ENCODE measurements at regions not wholly inside any gene's neighbourhood (a gene's known extent, or its start where the extent isn't known, plus 50 kb on each side); places are given as distances from the start of the nearest gene placed in this dataset.

DNA sequence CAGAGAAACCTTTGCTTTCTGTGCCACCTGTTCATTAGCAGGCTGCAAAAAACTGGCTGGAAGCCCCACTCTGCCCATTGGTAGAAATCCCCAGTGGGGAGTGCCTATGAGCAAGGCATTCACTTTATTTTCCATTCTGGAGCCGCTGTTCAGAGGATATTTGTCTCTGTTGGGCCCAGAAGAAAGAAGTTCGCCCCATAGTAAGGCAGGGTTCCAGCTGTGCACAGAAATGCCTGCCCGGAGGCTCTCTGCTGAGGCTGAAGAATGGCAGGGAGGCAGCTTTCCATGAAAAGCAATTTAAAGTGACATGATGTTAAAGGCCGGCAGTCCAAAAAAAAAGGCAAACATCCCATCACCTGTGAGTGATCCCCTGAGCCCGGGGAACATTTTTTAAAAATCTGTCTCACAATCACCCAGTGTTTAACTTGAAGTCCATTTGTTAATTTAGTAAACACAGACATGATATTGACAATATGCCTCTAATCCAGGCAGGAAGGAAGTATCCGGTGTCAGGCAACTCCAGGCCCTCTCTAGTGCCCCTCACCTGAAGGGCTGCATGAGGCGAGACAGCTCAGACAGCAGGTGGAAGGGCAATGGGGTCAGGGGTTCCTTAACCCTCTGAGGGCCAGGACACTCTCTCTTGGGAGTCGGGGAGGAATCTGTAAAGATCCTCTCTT is 265.1 kb upstream of the SIX2 start:
- peak; percentile 80 for ATAC-seq
- no peaks in the 10 kb centered on the region for H3K9me3 ChIP-seq
- peak; percentile 88 to 96 (median 92) for DNase-seq
- peak in 1 of 3 donors; percentile 31 for TF ChIP-seq POLR2A (IDR thresholded peaks at IDR 0.05)
- TF ChIP-seq, protein P1, sequence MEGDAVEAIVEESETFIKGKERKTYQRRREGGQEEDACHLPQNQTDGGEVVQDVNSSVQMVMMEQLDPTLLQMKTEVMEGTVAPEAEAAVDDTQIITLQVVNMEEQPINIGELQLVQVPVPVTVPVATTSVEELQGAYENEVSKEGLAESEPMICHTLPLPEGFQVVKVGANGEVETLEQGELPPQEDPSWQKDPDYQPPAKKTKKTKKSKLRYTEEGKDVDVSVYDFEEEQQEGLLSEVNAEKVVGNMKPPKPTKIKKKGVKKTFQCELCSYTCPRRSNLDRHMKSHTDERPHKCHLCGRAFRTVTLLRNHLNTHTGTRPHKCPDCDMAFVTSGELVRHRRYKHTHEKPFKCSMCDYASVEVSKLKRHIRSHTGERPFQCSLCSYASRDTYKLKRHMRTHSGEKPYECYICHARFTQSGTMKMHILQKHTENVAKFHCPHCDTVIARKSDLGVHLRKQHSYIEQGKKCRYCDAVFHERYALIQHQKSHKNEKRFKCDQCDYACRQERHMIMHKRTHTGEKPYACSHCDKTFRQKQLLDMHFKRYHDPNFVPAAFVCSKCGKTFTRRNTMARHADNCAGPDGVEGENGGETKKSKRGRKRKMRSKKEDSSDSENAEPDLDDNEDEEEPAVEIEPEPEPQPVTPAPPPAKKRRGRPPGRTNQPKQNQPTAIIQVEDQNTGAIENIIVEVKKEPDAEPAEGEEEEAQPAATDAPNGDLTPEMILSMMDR (IDR thresholded peaks at IDR 0.05), result no peak
- no peaks in the 10 kb centered on the region for H3K36me3 ChIP-seq (replicated peaks in 1 of 2; ENCODE audit: insufficient read depth in 1 of 2, low read depth in 2 of 2)
- intact Hi-C loops (cut with DNase I), result no loop called here
- H3K4me3 ChIP-seq, result no peak overlapping the region
- no peaks in the 10 kb centered on the region for H3K27me3 ChIP-seq
- 25 to 27% methylated on average over 8 of the region's 8 CpGs for WGBS, 2 donors
- H3K4me1 ChIP-seq, result peaks cover 72% of the 10 kb centered on the region
- peak overlapping the region; percentile 64 to 81 (median 74) for H3K27ac ChIP-seq

DNA sequence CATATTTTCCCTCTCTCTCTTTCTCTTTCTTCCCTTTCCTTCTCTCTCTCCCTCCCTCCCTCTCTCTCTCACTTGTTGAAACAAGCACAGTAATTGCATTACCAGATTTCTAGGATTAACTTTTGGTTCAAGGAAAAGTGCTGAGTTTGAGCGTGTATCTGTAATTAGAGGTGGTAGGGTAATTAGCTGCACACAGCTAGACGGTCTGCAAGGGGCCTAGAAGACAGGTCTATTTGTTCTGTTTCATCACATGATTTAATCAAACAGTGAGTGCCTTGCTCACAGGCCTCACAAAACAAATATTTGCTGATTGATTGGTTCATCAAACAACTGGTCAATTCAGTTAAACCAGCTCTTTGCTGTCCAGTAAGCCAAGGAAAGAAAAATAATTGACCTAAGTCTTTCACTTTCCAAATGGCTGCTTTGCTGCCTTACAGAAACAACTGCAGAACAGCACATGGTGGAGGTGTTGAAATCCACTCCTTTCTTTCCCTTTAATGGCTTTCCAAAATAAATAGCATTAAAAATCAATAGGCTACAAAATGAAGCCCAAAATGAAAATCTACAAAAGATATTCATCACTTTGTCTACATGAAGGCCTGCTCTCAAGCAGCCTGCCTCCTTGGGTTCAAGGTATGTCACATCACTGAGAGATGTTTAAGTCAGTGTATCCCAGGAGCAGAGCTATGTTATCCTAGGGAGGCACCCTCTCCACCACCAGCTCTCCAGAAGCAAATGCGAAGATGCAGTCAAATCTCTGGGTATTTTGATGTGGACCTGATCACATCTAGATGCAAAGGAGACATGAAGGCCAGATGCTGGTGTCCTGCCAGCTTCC is 264.4 kb upstream of the SIX2 start:
- Histone ChIP-seq H3K4me1 (peaks cover 67% of the 10 kb centered on the region), H3K36me3 (replicated peaks in 1 of 2; ENCODE audit: insufficient read depth in 1 of 2, low read depth in 2 of 2) (no peaks in the 10 kb centered on the region), H3K9me3 (no peaks in the 10 kb centered on the region), H3K4me3 (no peak overlapping the region), H3K27me3 (no peaks in the 10 kb centered on the region), H3K27ac (peak overlapping the region; percentile 64 to 81 (median 74))
- peak; percentile 81 for ATAC-seq
- TF ChIP-seq, protein P1 (IDR thresholded peaks at IDR 0.05), result peak in 1 of 7 experiments; percentile 5
- no peak for TF ChIP-seq POLR2A (IDR thresholded peaks at IDR 0.05)
- WGBS, 2 donors, result 14 to 21% methylated on average over 3 of the region's 3 CpGs
- DNase-seq, result peak; percentile 30 to 67 (median 52)
- intact Hi-C loops (cut with DNase I), result no loop called here

DNA sequence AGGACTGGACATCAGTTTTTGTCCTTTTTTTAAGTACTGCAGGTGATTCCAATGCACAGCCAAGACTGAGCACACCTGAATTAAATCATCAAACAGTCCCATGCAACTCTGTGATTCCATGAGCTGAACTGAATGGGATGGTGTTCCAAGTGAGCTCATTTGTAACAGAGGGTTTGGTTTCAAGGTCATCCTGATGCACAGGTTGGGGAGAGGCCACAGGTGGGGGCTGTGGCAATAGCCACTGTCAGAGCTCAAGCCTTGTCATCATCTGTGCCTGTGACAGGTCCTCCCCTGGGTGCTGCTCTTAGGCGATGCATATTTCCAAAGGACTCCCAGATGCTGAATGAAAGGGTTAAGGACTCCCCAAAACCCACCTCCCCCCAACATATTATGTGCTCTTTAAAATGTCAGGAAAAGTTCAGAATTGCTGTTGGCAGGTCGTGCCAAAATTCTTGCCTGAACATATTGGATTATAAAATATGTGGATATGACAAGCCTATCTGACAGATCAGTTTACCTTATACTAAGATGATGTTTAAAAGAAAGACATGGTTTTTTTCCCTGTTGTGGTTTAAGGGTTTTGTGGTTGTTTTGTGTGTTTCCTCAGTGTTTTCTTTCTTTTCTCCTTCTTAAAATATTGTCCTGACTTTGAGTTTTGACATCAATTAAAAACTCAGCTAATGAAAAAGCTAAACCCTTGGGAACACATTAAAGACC is 263.5 kb upstream of the SIX2 start:
- no peak for DNase-seq
- ATAC-seq, result no peak
- TF ChIP-seq, protein P1 (IDR thresholded peaks at IDR 0.05), result no peak
- no peak for TF ChIP-seq POLR2A (IDR thresholded peaks at IDR 0.05)
- H3K27me3 ChIP-seq, result no peaks in the 10 kb centered on the region
- H3K4me1 ChIP-seq, result peaks cover 59% of the 10 kb centered on the region
- H3K36me3 ChIP-seq (replicated peaks in 1 of 2; ENCODE audit: insufficient read depth in 1 of 2, low read depth in 2 of 2), result no peaks in the 10 kb centered on the region
- WGBS, 2 donors, result 49 to 57% methylated on average over 2 of the region's 2 CpGs
- intact Hi-C loops (cut with DNase I), result no loop called here
- no peak overlapping the region for H3K4me3 ChIP-seq
- no peaks in the 10 kb centered on the region for H3K9me3 ChIP-seq
- H3K27ac ChIP-seq, result peak overlapping the region; percentile 64 to 81 (median 74)

DNA sequence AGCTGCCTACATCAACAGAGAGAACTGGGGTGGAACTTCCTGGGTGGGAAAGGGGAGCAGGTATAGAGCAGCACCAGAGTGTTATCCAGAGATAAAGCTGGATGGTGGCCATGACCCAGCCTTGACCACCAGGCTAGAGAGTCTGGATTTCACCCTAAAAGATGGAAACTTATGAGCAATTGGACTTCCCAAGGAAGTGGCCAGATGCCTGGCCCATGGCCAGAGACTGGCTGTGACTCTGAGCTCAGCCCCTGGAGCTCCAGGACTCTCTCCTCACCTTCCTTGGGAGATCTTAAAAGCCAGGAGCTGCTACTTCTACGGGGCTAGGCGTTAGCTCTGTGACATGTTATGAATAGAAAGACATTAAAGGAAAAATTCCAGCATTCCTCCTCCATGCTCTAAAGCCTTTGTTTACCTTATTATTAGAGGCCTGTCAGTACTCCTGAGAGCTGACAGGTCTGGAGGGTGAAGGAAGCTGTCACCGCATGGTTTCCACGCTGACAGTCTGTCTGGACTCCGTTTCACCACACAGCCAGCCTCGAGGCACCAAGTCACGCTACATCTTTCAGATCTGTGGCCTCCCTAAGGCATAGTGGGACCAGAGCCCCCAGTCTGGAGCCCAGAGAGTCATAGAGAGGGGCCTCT is 260.0 kb upstream of the SIX2 start:
- ATAC-seq (no peak), DNase-seq (peak in 1 of 4 donors; percentile 49)
- H3K27ac ChIP-seq, result no peak overlapping the region
- TF ChIP-seq, protein P1 (IDR thresholded peaks at IDR 0.05), result no peak
- no peak for TF ChIP-seq POLR2A (IDR thresholded peaks at IDR 0.05)
- peaks cover 25% of the 10 kb centered on the region for H3K4me1 ChIP-seq
- intact Hi-C loops (cut with DNase I), result no loop called here
- H3K27me3 ChIP-seq, result no peaks in the 10 kb centered on the region
- H3K36me3 ChIP-seq (replicated peaks in 1 of 2; ENCODE audit: insufficient read depth in 1 of 2, low read depth in 2 of 2), result no peaks in the 10 kb centered on the region
- WGBS, 2 donors, result 90 to 92% methylated on average over 7 of the region's 7 CpGs
- H3K4me3 ChIP-seq, result no peak overlapping the region
- H3K9me3 ChIP-seq, result no peaks in the 10 kb centered on the region

All from body of pancreas (tissue), 4 donors.